ENCODE measurements at regions not wholly inside any gene's neighbourhood (a gene's known extent, or its start where the extent isn't known, plus 50 kb on each side); places are given as distances from the start of the nearest gene placed in this dataset.

- Histone ChIP-seq H3K4me3 (ENCODE audit: control insufficient read depth in 1 of 2, extremely low read depth in 1 of 2, low read length in 1 of 2) (no peak overlapping the region), H3K27ac (ENCODE audit: low read length) (no peak overlapping the region), H3K4me1 (ENCODE audit: control insufficient read depth in 1 of 2, extremely low read depth in 1 of 2, insufficient read depth in 2 of 2, low read length in 2 of 2) (no peaks in the 10 kb centered on the region), H3K36me3 (ENCODE audit: control insufficient read depth in 2 of 2, extremely low read depth in 1 of 2, insufficient read depth in 1 of 2, low read length in 1 of 2) (no peaks in the 10 kb centered on the region), H3K27me3 (replicated peaks in 1 of 2; ENCODE audit: control insufficient read depth in 2 of 2, extremely low read depth in 1 of 2, insufficient read depth in 2 of 2, low read length in 1 of 2) (peaks cover 0 to 18% of the 10 kb centered on the region in 2 experiments), H3K9me3 (no peaks in the 10 kb centered on the region)
- H3K27ac Mint-ChIP-seq = no peak overlapping the region
- whole genome bisulfite sequencing (ENCODE audit: insufficient coverage) = 82% methylated on average over 9 of the region's 12 CpGs
- no peaks in the 10 kb centered on the region for H3K36me3 Mint-ChIP-seq
- H3K4me3 Mint-ChIP-seq = no peak overlapping the region
- H3K9me3 Mint-ChIP-seq = no peaks in the 10 kb centered on the region
- ChIA-PET POLR2A (no interaction called here), CTCF (no interaction called here)
- no peak for DNase-seq
- H3K27me3 Mint-ChIP-seq = peaks cover 9% of the 10 kb centered on the region in 2 donors
- no peaks in the 10 kb centered on the region for H3K4me1 Mint-ChIP-seq
- no peak for ATAC-seq (replicated peaks in 1 of 4)
Measured at GRCh38 chr20:57802765-57803507, 93.1 kb upstream of the PMEPA1 start.

DNA sequence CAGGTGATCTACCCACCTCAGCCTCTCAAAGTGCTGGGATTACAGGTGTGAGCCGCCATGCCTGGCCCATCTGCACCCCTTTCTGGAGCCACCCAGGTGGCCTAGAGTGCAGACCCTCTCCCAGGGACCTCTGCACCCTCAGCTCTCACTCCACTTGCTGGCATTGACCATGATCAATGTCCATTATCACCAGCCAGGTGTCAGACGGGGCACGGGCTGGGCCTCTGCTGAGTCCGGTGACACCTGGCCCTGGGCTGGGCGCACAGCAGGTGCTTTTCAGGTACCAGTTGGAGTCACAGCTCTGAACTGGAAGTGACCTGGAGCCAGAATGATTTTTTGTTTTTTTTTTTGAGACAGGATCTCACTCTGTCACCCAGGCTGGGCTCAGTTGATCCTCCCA, 91.8 kb upstream of the PMEPA1 start:
- no peaks in the 10 kb centered on the region for H3K9me3 ChIP-seq
- 71% methylated on average over 4 of the region's 5 CpGs for WGBS (ENCODE audit: insufficient coverage)
- no peaks in the 10 kb centered on the region for H3K9me3 Mint-ChIP-seq

GRCh38 chr20:57800791-57801430, 91.1 kb upstream of the PMEPA1 start:
- POLR2A ChIA-PET = no interaction called here
- no peak overlapping the region for H3K27ac ChIP-seq (ENCODE audit: low read length)

More for the DNA sequence above, 91.8 kb upstream of the PMEPA1 start:
- Mint-ChIP-seq H3K27me3 (peaks cover 1 to 4% of the 10 kb centered on the region in 2 donors), H3K4me1 (no peaks in the 10 kb centered on the region), H3K27ac (no peak overlapping the region), H3K4me3 (no peak overlapping the region), H3K36me3 (no peaks in the 10 kb centered on the region)
- no peak overlapping the region for H3K4me3 ChIP-seq (ENCODE audit: control insufficient read depth in 1 of 2, extremely low read depth in 1 of 2, low read length in 1 of 2)
- no peak for DNase-seq
- peaks cover 0 to 13% of the 10 kb centered on the region in 2 experiments for H3K27me3 ChIP-seq (replicated peaks in 1 of 2; ENCODE audit: control insufficient read depth in 2 of 2, extremely low read depth in 1 of 2, insufficient read depth in 2 of 2, low read length in 1 of 2)
- no peaks in the 10 kb centered on the region for H3K36me3 ChIP-seq (ENCODE audit: control insufficient read depth in 2 of 2, extremely low read depth in 1 of 2, insufficient read depth in 1 of 2, low read length in 1 of 2)
- POLR2A ChIA-PET = no interaction called here
- ATAC-seq (replicated peaks in 1 of 4) = no peak
- CTCF ChIA-PET = no interaction called here
- no peak overlapping the region for H3K27ac ChIP-seq (ENCODE audit: low read length)
- H3K4me1 ChIP-seq (ENCODE audit: control insufficient read depth in 1 of 2, extremely low read depth in 1 of 2, insufficient read depth in 2 of 2, low read length in 2 of 2) = no peaks in the 10 kb centered on the region

GRCh38 chr20:57797401-57797800, 87.6 kb upstream of the PMEPA1 start:
- Histone ChIP-seq H3K27me3 (replicated peaks in 1 of 2; ENCODE audit: control insufficient read depth in 2 of 2, extremely low read depth in 1 of 2, insufficient read depth in 2 of 2, low read length in 1 of 2) (peaks cover 0 to 18% of the 10 kb centered on the region in 2 experiments), H3K9me3 (no peaks in the 10 kb centered on the region), H3K36me3 (ENCODE audit: control insufficient read depth in 2 of 2, extremely low read depth in 1 of 2, insufficient read depth in 1 of 2, low read length in 1 of 2) (no peaks in the 10 kb centered on the region), H3K27ac (ENCODE audit: low read length) (no peak overlapping the region), H3K4me3 (ENCODE audit: control insufficient read depth in 1 of 2, extremely low read depth in 1 of 2, low read length in 1 of 2) (no peak overlapping the region), H3K4me1 (ENCODE audit: control insufficient read depth in 1 of 2, extremely low read depth in 1 of 2, insufficient read depth in 2 of 2, low read length in 2 of 2) (no peaks in the 10 kb centered on the region)
- ChIA-PET POLR2A (no interaction called here), CTCF (no interaction called here)
- Mint-ChIP-seq H3K27me3 (no peaks in the 10 kb centered on the region), H3K36me3 (no peaks in the 10 kb centered on the region), H3K9me3 (no peaks in the 10 kb centered on the region), H3K4me1 (no peaks in the 10 kb centered on the region), H3K27ac (no peak overlapping the region), H3K4me3 (no peak overlapping the region)
- no peak for DNase-seq
- no CpG with 5 or more reads among the region's 1 CpG for WGBS (ENCODE audit: insufficient coverage)
- no peak for ATAC-seq (replicated peaks in 1 of 4)

More at GRCh38 chr20:57800791-57801430, 91.1 kb upstream of the PMEPA1 start:
- Mint-ChIP-seq H3K4me3 (no peak overlapping the region), H3K36me3 (no peaks in the 10 kb centered on the region), H3K9me3 (no peaks in the 10 kb centered on the region), H3K27me3 (peaks cover 0 to 1% of the 10 kb centered on the region in 2 donors), H3K27ac (no peak overlapping the region), H3K4me1 (no peaks in the 10 kb centered on the region)
- CTCF ChIA-PET = no interaction called here
- Histone ChIP-seq H3K4me3 (ENCODE audit: control insufficient read depth in 1 of 2, extremely low read depth in 1 of 2, low read length in 1 of 2) (no peak overlapping the region), H3K9me3 (no peaks in the 10 kb centered on the region), H3K27me3 (replicated peaks in 1 of 2; ENCODE audit: control insufficient read depth in 2 of 2, extremely low read depth in 1 of 2, insufficient read depth in 2 of 2, low read length in 1 of 2) (peaks cover 0 to 6% of the 10 kb centered on the region in 2 experiments), H3K4me1 (ENCODE audit: control insufficient read depth in 1 of 2, extremely low read depth in 1 of 2, insufficient read depth in 2 of 2, low read length in 2 of 2) (no peaks in the 10 kb centered on the region), H3K36me3 (ENCODE audit: control insufficient read depth in 2 of 2, extremely low read depth in 1 of 2, insufficient read depth in 1 of 2, low read length in 1 of 2) (no peaks in the 10 kb centered on the region)
- no peak for ATAC-seq (replicated peaks in 1 of 4)
- no peak for DNase-seq
- WGBS (ENCODE audit: insufficient coverage) = 82% methylated on average over 11 of the region's 17 CpGs

DNA sequence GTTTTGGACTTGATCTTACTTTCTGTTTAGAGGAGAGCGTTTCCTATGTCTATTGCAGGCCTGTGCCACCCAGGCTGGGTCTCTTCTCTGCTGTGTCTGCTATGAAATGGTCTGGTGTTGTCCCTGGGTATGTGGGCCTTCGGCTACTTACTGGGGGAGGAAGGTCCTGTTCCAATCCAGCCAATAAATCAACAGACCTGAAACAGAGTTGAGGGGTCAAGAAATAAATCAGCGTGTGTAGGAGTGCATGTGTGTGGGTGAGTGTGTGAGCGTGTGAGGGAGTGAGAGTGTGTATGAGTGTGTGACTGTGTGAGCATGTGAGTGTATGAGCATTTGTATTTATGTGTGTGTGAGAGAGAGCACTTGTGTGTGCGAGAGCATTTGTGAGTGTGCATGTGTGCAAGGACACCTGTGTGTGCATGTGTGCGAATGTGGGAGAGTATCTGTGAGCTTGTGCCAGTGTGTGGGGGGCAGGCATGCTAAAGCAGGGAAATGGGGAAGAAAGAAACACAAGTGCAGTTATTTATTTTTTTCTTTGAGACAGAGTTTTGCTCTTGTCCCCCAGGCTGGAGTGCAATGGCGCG, 86.3 kb upstream of the PMEPA1 start:
- H3K27ac Mint-ChIP-seq = no peak overlapping the region

GRCh38 chr20:57795342-57795697, 85.5 kb upstream of the PMEPA1 start:
- no peak overlapping the region for H3K27ac Mint-ChIP-seq
- CTCF ChIA-PET = no interaction called here
- WGBS (ENCODE audit: insufficient coverage) = no CpG with 5 or more reads among the region's 6 CpGs
- no peak overlapping the region for H3K27ac ChIP-seq (ENCODE audit: low read length)
- no peaks in the 10 kb centered on the region for H3K9me3 Mint-ChIP-seq
- POLR2A ChIA-PET = no interaction called here
- no peaks in the 10 kb centered on the region for H3K4me1 ChIP-seq (ENCODE audit: control insufficient read depth in 1 of 2, extremely low read depth in 1 of 2, insufficient read depth in 2 of 2, low read length in 2 of 2)
- H3K4me3 Mint-ChIP-seq = no peak overlapping the region
- H3K27me3 Mint-ChIP-seq = no peaks in the 10 kb centered on the region
- no peaks in the 10 kb centered on the region for H3K4me1 Mint-ChIP-seq
- DNase-seq (no peak), ATAC-seq (replicated peaks in 1 of 4) (no peak)
- H3K36me3 ChIP-seq (ENCODE audit: control insufficient read depth in 2 of 2, extremely low read depth in 1 of 2, insufficient read depth in 1 of 2, low read length in 1 of 2) = no peaks in the 10 kb centered on the region
- H3K4me3 ChIP-seq (ENCODE audit: control insufficient read depth in 1 of 2, extremely low read depth in 1 of 2, low read length in 1 of 2) = no peak overlapping the region
- H3K27me3 ChIP-seq (replicated peaks in 1 of 2; ENCODE audit: control insufficient read depth in 2 of 2, extremely low read depth in 1 of 2, insufficient read depth in 2 of 2, low read length in 1 of 2) = peaks cover 0 to 18% of the 10 kb centered on the region in 2 experiments
- no peaks in the 10 kb centered on the region for H3K36me3 Mint-ChIP-seq
- no peaks in the 10 kb centered on the region for H3K9me3 ChIP-seq

More for the DNA sequence above, 86.3 kb upstream of the PMEPA1 start:
- Histone ChIP-seq H3K4me3 (ENCODE audit: control insufficient read depth in 1 of 2, extremely low read depth in 1 of 2, low read length in 1 of 2) (no peak overlapping the region), H3K27me3 (replicated peaks in 1 of 2; ENCODE audit: control insufficient read depth in 2 of 2, extremely low read depth in 1 of 2, insufficient read depth in 2 of 2, low read length in 1 of 2) (peaks cover 0 to 18% of the 10 kb centered on the region in 2 experiments), H3K4me1 (ENCODE audit: control insufficient read depth in 1 of 2, extremely low read depth in 1 of 2, insufficient read depth in 2 of 2, low read length in 2 of 2) (no peaks in the 10 kb centered on the region), H3K27ac (ENCODE audit: low read length) (no peak overlapping the region), H3K9me3 (no peaks in the 10 kb centered on the region), H3K36me3 (ENCODE audit: control insufficient read depth in 2 of 2, extremely low read depth in 1 of 2, insufficient read depth in 1 of 2, low read length in 1 of 2) (no peaks in the 10 kb centered on the region)
- 91% methylated on average over 6 of the region's 8 CpGs for WGBS (ENCODE audit: insufficient coverage)
- ChIA-PET CTCF (no interaction called here), POLR2A (no interaction called here)
- no peak for ATAC-seq (replicated peaks in 1 of 4)
- Mint-ChIP-seq H3K4me3 (no peak overlapping the region), H3K9me3 (no peaks in the 10 kb centered on the region), H3K36me3 (no peaks in the 10 kb centered on the region), H3K27me3 (no peaks in the 10 kb centered on the region), H3K4me1 (no peaks in the 10 kb centered on the region)
- no peak for DNase-seq

All from T-cell (primary cell).